ENCODE measurements at regions not wholly inside any gene's neighbourhood (a gene's known extent, or its start where the extent isn't known, plus 50 kb on each side); places are given as distances from the start of the nearest gene placed in this dataset.

DNA sequence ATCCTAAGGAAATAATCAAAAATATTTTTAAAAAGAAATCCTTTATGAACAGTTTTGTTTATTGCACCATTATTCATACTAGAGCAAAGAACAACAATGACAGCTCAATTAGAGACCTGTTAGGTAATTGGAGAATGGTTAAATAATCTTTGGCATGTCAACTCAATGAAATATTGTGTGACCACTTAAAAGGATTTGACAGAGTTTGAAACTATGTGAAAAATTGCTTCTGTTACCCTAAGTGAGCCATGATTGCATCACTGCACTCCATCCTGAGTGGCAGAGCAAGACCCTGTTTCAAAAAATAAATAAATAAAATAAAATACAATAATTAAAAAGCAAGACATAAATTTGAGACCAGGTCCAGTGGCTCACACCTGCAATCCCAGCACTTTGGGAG lies 66.1 kb upstream of the ATP8B1 start:
- no peak for DNase-seq

DNA sequence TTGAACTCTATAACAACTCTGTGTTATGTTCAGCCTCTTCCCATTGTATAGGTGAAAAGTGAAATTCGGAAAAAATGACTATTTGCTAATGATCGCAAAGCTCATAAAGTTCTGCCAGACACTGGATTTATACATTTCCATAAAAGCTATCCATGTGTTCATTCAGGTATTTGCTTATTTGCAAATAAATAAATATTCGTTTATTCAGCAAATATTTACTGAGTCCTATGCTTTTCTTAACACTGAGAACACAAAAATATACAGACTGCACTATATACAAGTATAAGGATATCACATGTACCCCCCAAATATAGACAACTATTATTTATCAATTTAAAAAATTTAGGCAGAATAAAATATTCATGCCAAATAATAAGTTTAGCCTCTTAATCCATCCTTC lies 63.2 kb upstream of the ATP8B1 start:
- no peak for DNase-seq

DNA sequence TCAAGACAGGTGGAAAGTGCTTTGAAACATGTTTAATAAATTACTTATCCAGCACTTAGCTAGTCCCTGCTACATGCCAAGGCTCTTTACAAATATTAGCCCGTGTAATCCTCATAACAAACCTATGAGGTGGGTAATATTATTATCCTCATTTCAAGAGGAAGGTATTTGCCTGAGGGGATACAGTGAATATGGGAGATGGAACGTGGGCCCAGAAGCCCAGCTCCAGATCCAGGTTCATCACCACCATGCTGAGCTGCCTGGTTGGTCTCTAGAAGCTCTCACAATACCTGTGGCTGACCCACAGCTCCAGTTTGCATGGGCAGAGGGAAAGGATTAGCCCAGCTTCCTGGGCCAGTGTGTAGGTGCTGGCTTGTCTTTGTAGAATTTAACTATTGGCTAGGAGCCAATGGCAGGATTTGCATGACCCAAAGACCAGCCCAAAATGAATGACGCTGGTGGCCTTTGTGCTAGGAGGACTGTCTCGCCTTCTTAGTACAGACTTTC lies 61.6 kb upstream of the ATP8B1 start:
- DNase-seq, result no peak

GRCh38 chr18:57863706-57864105 lies 60.6 kb upstream of the ATP8B1 start:
- DNase-seq, result no peak

GRCh38 chr18:57859314-57859713 lies 56.2 kb upstream of the ATP8B1 start:
- DNase-seq, result no peak

DNA sequence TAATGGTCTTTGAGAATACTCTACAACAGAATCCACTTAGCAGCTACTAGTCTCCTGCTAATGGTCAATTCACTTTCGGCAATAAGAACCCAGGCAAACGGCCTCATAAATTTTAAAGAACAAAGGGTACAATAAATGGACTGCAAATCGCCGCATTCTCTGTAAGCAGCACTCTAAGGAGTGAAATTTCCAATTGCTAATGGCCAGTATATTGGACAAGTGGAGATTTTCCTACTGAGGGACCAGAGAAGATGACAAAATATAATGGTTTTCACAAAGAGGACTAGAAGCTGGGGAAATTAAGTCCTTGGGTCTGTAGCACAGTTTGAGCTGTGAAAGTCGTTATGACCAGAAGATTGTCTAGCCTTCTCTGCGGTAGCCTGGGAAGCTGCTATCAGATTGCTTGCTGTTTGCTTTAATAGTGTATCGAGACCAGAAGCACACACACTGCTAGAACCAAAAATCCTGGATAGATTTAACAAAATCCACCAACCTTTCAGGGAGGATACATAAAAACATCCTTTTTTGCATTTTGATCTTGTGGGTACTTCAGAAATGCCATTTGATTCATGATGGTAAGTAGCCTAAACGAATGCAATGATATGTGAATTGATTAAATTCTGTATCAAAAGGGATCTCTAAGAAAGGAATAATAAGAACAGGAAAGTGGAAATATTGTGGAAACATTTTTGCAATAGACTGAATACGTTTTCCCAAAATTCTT lies 53.6 kb upstream of the ATP8B1 start:
- DNase-seq, result no peak

DNA sequence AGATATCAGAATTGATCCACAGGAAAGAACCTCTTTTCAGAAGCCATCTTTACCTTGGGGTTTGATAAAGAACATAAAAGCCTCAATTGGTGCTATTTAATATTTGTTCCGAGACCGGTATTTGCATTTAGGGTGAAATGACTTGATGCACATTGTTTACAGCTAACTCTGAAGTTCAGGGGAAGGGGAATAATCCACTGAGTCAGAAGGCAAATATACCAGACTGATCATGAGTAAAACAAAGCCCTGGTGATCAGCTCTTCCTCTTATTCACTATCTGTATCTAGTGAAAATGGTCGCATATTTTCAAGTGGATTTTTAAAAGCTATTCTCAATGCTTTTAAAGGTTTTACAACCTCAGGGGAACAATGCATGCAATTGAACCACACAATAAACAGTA lies 53.0 kb upstream of the ATP8B1 start:
- no peak for DNase-seq

DNA sequence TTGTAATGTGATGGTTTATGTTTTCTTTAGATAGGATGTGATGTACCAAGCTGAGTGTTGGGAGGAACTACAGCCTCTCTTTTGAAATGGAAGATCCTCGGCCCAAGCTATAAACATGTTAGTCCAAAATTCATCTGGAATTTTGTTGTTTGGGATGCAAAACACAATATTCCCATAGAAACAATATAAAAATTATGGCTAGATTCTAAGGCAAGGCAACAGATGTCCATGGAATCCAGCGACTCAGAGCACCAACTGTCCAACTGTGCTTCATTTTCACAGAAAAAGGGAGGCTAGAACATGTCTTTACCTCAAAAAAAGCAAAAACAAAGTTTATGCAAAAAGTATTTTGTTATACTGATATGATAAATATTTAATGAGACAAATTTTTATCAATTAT lies 52.4 kb upstream of the ATP8B1 start:
- DNase-seq, result no peak

- no peak for DNase-seq
These were observed 51.6 kb upstream of the ATP8B1 start for GRCh38 chr18:57854726-57855125.

DNA sequence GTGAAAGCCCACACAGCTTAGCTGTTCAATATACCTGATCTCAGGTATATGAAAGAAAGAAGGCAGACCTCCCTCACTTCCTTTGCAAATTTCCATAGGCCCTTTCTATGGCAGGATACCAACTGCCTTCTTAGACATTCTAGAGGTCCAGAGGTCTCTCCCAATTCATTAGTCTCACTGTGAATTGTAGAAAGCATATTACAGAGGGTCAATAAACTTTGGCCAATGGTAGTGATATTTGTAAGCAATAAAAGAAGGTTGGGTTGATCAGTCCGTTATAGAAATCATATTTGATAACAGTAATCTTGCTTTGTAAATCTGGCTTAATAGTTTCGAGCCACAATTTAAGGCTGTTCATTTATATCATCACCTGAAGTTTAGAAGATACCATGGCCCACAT lies 50.7 kb upstream of the ATP8B1 start:
- no peak for DNase-seq

DNA sequence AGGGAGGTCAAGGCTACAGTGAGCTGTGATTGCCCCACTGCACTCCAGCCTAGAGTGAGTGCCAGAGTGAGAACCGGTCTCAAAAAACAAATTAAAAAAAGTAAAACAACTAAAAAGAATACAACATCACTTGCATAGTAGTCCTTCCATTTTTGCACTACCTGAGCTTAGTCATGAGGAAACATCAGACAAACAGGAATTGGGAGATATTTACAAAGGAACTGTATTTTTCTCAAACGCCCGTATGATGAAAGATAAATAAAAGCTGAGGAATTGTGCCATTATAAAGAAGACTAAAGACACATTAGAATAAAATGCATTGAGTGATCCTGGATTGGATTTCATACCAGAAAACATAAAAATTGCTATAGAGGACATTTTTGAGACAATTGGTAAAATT lies 50.0 kb upstream of the ATP8B1 start:
- DNase-seq, result no peak

Measured in T-helper 1 cell (primary cell).